Peyer's patch (tissue), 4 donors: ENCODE measurements at regions not wholly inside any gene's neighbourhood (a gene's known extent, or its start where the extent isn't known, plus 50 kb on each side); places are given as distances from the start of the nearest gene placed in this dataset.

Experiments
- POLR2A ChIP-seq, 2 donors: fragments of 450-650 bp; IDR thresholded peaks; one replicate each; pipeline ENCODE4 v1.5.1; 2017; ENCODE audit warnings: antibody characterized with exemption in 2 of 2, mild to moderate bottlenecking in 2 of 2, moderate library complexity in 2 of 2
- TF ChIP-seq, protein P1 (sequence below), 6 experiments: fragments of 450-650 bp in 4 of 6; fragments of 200-600 bp in 2 of 6; sonication (generic) in 1 of 6; IDR thresholded peaks; one replicate each; pipeline ENCODE4 v1.5.1; 2017 to 2019; ENCODE audit warnings: antibody characterized with exemption in 6 of 6, mild to moderate bottlenecking in 3 of 6, moderate library complexity in 1 of 6

DNA sequence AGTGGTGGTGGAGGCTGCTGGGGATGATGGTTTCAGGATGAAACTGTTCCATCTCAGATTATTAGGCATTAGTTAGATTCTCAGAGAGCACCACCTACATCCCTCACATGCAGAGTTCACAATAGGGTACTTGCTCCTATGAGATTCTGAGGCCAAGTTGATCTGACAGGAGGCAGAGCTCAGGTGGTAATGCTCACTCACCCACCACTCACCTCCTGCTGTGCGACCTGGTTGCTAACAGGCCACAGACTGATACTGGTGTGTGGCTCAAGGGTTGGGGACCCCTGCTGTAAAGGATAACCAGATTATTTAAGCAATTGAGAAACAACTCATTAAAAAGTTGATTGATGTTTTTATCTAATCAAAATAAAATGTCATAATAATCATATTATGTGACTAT is 248.5 kb downstream of the RERGL start:
- TF ChIP-seq, protein P1, sequence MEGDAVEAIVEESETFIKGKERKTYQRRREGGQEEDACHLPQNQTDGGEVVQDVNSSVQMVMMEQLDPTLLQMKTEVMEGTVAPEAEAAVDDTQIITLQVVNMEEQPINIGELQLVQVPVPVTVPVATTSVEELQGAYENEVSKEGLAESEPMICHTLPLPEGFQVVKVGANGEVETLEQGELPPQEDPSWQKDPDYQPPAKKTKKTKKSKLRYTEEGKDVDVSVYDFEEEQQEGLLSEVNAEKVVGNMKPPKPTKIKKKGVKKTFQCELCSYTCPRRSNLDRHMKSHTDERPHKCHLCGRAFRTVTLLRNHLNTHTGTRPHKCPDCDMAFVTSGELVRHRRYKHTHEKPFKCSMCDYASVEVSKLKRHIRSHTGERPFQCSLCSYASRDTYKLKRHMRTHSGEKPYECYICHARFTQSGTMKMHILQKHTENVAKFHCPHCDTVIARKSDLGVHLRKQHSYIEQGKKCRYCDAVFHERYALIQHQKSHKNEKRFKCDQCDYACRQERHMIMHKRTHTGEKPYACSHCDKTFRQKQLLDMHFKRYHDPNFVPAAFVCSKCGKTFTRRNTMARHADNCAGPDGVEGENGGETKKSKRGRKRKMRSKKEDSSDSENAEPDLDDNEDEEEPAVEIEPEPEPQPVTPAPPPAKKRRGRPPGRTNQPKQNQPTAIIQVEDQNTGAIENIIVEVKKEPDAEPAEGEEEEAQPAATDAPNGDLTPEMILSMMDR (IDR thresholded peaks at IDR 0.05): no peak
- TF ChIP-seq POLR2A (IDR thresholded peaks at IDR 0.05): no peak
